ENCODE measurements at regions not wholly inside any gene's neighbourhood (a gene's known extent, or its start where the extent isn't known, plus 50 kb on each side); places are given as distances from the start of the nearest gene placed in this dataset.

- in situ Hi-C loops (cut with MboI; ENCODE audit: low sequenced_read_pairs) = no loop called here
These were observed 132.8 kb downstream of the TUSC7 start for GRCh38 chr3:116842254-116842957.

- in situ Hi-C loops (cut with MboI; ENCODE audit: low sequenced_read_pairs) = no loop called here
These were observed 138.8 kb downstream of the TUSC7 start for GRCh38 chr3:116848248-116848829.

- in situ Hi-C loops (cut with MboI; ENCODE audit: low sequenced_read_pairs) = no loop called here
These were observed 139.7 kb downstream of the TUSC7 start for GRCh38 chr3:116849261-116849688.

GRCh38 chr3:116852803-116853202 is 143.2 kb downstream of the TUSC7 start:
- in situ Hi-C loops (cut with MboI; ENCODE audit: low sequenced_read_pairs) = no loop called here

GRCh38 chr3:116863270-116863770 is 153.7 kb downstream of the TUSC7 start:
- in situ Hi-C loops (cut with MboI; ENCODE audit: low sequenced_read_pairs) = no loop called here

GRCh38 chr3:116863822-116864589 is 154.4 kb downstream of the TUSC7 start:
- in situ Hi-C loops (cut with MboI; ENCODE audit: low sequenced_read_pairs) = no loop called here

- in situ Hi-C loops (cut with MboI; ENCODE audit: low sequenced_read_pairs) = no loop called here
These were observed 155.0 kb downstream of the TUSC7 start for GRCh38 chr3:116864590-116864927.

- in situ Hi-C loops (cut with MboI; ENCODE audit: low sequenced_read_pairs) = no loop called here
These were observed 160.8 kb downstream of the TUSC7 start for GRCh38 chr3:116870379-116870778.

GRCh38 chr3:116871905-116872304 is 162.3 kb downstream of the TUSC7 start:
- in situ Hi-C loops (cut with MboI; ENCODE audit: low sequenced_read_pairs) = no loop called here

- in situ Hi-C loops (cut with MboI; ENCODE audit: low sequenced_read_pairs) = no loop called here
These were observed 163.1 kb downstream of the TUSC7 start for GRCh38 chr3:116872688-116873087.

- in situ Hi-C loops (cut with MboI; ENCODE audit: low sequenced_read_pairs) = no loop called here
These were observed 163.6 kb downstream of the TUSC7 start for GRCh38 chr3:116873142-116873541.

- in situ Hi-C loops (cut with MboI; ENCODE audit: low sequenced_read_pairs) = no loop called here
These were observed 168.4 kb downstream of the TUSC7 start for GRCh38 chr3:116877968-116878367.

GRCh38 chr3:116886202-116886893 is 176.8 kb downstream of the TUSC7 start:
- in situ Hi-C loops (cut with MboI; ENCODE audit: low sequenced_read_pairs) = no loop called here

GRCh38 chr3:116896116-116896515 is 186.5 kb downstream of the TUSC7 start:
- in situ Hi-C loops (cut with MboI; ENCODE audit: low sequenced_read_pairs) = no loop called here

- in situ Hi-C loops (cut with MboI; ENCODE audit: low sequenced_read_pairs) = no loop called here
These were observed 187.8 kb downstream of the TUSC7 start for GRCh38 chr3:116897382-116897781.

- in situ Hi-C loops (cut with MboI; ENCODE audit: low sequenced_read_pairs) = no loop called here
These were observed 189.7 kb downstream of the TUSC7 start for GRCh38 chr3:116899253-116899652.

GRCh38 chr3:116905334-116905733 is 195.8 kb downstream of the TUSC7 start:
- in situ Hi-C loops (cut with MboI; ENCODE audit: low sequenced_read_pairs) = no loop called here

GRCh38 chr3:116905794-116906193 is 196.2 kb downstream of the TUSC7 start:
- in situ Hi-C loops (cut with MboI; ENCODE audit: low sequenced_read_pairs) = no loop called here

- in situ Hi-C loops (cut with MboI; ENCODE audit: low sequenced_read_pairs) = no loop called here
These were observed 202.5 kb downstream of the TUSC7 start for GRCh38 chr3:116912116-116912515.

GRCh38 chr3:116914004-116914403 is 204.4 kb downstream of the TUSC7 start:
- in situ Hi-C loops (cut with MboI; ENCODE audit: low sequenced_read_pairs) = no loop called here

GRCh38 chr3:116916836-116917235 is 207.3 kb downstream of the TUSC7 start:
- in situ Hi-C loops (cut with MboI; ENCODE audit: low sequenced_read_pairs) = no loop called here
